Activated naive CD4-positive, alpha-beta T cell treated with anti-CD3 and anti-CD28 coated beads, Interleukin-2, amount 50 U/mL, for 24 hours (primary cell): ENCODE measurements at regions not wholly inside any gene's neighbourhood (a gene's known extent, or its start where the extent isn't known, plus 50 kb on each side); places are given as distances from the start of the nearest gene placed in this dataset.
A peak's percentile ranks its signal among the peaks of the same experiment; 100 is the strongest.
"Not testable (repeated sequence)": the region's sequence is repeated elsewhere in the genome, so short reads cannot be mapped to it uniquely, and the experiment has no call there.

Experiments
- H3K27ac Mint-ChIP-seq: one replicate; pipeline ENCODE4 v1.8.0; 2021; ENCODE audit warnings: mild to moderate bottlenecking, mixed read lengths
- H3K27me3 Mint-ChIP-seq: one replicate; pipeline ENCODE4 v1.8.0; 2021; ENCODE audit warnings: mixed read lengths
- H3K36me3 Mint-ChIP-seq: one replicate; pipeline ENCODE4 v1.8.0; 2021; ENCODE audit warnings: mixed read lengths
- H3K4me1 Mint-ChIP-seq: one replicate; pipeline ENCODE4 v1.8.0; 2021; ENCODE audit warnings: mixed read lengths
- H3K4me3 Mint-ChIP-seq: one replicate; pipeline ENCODE4 v1.8.0; 2021; ENCODE audit warnings: mild to moderate bottlenecking, mixed read lengths
- H3K9me3 Mint-ChIP-seq: one replicate; pipeline ENCODE4 v1.8.0; 2021; ENCODE audit warnings: mixed read lengths

DNA sequence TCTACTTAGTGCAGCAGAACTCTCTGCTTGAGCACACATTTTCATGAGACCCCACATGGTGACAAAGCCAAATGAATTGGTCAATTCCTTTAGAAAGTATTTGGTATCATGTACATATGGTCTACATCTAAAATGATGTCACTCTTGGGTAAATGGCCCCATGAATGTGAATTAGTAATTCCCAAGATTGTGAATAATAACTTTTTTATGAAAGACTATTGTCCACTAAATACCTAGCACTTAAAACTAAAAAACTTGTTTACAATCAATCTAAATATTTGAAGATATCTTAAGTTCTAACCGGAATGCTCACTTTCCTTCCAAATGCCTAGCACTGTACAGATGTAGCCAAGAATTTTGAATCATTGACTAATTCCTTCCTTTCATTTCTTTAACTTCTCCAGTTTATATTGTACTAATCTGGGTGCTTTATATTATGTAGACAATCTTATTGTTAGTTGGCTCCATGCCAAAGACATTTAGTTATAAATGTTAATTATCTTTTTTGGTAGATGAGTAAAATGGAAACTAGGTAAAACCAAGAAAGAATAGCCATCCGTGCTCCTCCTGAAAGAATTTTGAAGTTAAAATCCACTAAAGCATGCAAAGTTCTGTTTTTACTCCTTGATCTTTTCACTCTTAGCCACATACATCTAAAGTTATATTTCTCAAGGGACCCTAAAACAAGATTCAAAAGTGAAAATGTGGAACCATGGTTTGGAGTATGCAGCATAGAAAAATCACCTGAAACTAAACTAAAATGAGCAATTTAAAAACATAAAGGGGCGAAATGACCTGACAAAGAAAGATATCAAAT, 145.0 kb upstream of the ARHGAP20 start:
- H3K4me3 Mint-ChIP-seq = no peak overlapping the region
- H3K27me3 Mint-ChIP-seq = no peaks in the 10 kb centered on the region
- H3K27ac Mint-ChIP-seq = no peak overlapping the region
- H3K4me1 Mint-ChIP-seq = no peaks in the 10 kb centered on the region
- no peaks in the 10 kb centered on the region for H3K9me3 Mint-ChIP-seq
- no peaks in the 10 kb centered on the region for H3K36me3 Mint-ChIP-seq

DNA sequence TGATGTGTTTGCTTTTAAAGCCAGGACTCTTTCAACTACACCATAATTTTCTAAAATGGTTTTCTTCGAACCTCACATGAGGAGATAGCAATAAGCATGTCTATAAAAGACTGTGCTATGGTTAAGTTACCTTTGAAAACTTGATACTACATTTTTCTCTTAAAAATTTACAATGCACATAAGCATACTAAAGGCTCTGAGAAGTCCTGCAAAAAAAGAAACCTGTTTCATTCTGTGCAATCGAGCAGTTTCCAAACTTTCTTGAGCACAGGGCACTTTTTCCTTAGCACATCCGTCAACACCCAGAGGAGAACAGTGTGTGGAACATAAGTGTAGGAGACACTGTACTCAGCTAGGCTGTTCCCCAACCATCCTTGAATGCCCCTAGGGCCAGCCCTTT, 144.1 kb upstream of the ARHGAP20 start:
- no peak overlapping the region for H3K4me3 Mint-ChIP-seq
- H3K4me1 Mint-ChIP-seq = no peaks in the 10 kb centered on the region
- H3K27ac Mint-ChIP-seq = no peak overlapping the region
- peaks cover 2% of the 10 kb centered on the region for H3K27me3 Mint-ChIP-seq
- H3K36me3 Mint-ChIP-seq = no peaks in the 10 kb centered on the region
- no peaks in the 10 kb centered on the region for H3K9me3 Mint-ChIP-seq

DNA sequence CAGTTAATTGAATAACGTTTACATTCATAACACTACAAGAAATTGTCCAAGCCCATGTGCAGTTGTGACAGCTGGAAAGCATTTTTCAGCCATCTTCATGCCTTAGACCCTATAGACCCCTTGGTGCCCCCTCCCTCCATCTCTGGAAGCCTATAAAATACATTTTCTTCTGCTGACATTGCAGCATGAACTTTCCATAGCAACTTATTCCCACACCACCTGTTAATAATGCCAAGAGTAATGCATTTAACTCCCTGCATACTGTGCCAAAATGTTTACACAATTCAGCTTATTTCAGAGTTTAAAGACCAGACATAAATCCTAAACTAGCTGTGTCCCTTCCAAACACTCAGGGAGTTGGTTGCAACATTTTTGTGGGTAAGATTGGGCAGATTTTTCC, 143.0 kb upstream of the ARHGAP20 start:
- no peaks in the 10 kb centered on the region for H3K4me1 Mint-ChIP-seq
- no peak overlapping the region for H3K4me3 Mint-ChIP-seq
- peaks cover 2% of the 10 kb centered on the region for H3K27me3 Mint-ChIP-seq
- H3K9me3 Mint-ChIP-seq = no peaks in the 10 kb centered on the region
- no peak overlapping the region for H3K27ac Mint-ChIP-seq
- no peaks in the 10 kb centered on the region for H3K36me3 Mint-ChIP-seq

DNA sequence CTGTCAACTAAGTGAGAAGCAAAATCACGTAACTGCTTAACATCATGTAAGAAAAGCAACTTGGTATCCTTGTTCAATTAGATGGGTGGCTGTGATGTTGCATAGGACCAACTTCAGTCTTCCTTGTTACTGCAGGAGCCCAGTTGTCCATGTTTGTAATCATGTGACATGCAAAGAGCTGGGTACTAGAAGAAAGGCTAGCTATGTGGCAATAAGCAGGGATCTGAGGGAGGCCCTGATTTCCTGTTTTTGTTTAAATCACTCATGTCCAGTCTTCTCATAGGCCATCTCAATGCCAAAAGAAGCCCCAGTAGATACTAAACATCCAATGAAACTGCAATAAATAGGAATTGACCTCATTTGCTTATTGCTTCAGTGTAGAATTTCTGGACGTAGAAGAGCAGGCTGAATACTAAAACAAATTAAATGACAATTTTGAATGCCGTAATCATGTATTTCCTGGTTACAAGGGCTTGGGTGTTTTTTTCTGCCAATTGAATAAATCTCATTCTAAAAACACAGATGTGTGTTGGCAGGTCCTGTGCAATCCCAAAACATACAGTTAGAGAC, 140.8 kb upstream of the ARHGAP20 start:
- H3K4me1 Mint-ChIP-seq = no peaks in the 10 kb centered on the region
- no peak overlapping the region for H3K4me3 Mint-ChIP-seq
- H3K27ac Mint-ChIP-seq = no peak overlapping the region
- no peaks in the 10 kb centered on the region for H3K9me3 Mint-ChIP-seq
- H3K27me3 Mint-ChIP-seq = peaks cover 2% of the 10 kb centered on the region
- H3K36me3 Mint-ChIP-seq = no peaks in the 10 kb centered on the region

DNA sequence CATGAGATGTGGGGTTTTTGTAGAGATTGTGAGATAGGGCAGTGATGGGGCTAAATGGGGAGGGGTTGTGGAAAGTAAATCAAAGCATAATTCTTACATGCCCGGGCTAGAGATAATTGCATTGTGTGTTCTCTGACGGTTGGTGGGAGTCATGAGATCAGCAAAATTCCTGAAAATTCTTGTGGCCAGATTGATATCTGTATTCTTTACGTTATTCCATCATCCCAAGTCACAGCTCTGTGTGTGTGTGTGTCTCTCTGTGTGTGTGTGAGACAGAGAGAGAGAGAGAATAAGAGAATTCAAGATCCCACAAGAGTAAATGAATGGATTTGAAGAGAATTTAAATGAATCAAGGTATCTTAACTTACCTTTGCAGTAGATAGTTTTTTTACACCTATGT, 138.6 kb upstream of the ARHGAP20 start:
- Mint-ChIP-seq H3K4me3 (no peak overlapping the region), H3K9me3 (no peaks in the 10 kb centered on the region), H3K27me3 (peaks cover 2% of the 10 kb centered on the region), H3K36me3 (no peaks in the 10 kb centered on the region), H3K27ac (no peak overlapping the region), H3K4me1 (no peaks in the 10 kb centered on the region)

DNA sequence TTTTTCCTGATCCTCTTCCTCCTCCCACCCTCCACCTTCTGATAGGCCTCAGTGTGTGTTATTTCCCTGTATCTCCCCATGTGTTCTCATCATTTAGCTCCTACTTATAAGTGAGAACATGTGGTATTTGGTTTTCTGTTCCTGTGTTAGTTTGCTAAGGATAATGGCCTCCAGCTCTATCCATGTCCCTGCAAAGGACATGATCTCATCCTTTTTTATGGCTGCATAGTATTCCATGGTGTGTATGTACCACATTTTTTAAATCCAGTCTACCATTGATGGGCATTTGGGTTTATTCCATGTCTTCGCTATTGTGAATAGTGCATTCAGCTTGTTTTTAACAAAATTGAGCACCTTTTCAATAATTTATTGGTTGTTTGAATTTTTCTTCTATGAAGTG, 130.8 kb upstream of the ARHGAP20 start:
- not testable (repeated sequence) for H3K36me3 Mint-ChIP-seq, H3K27me3 Mint-ChIP-seq, H3K27ac Mint-ChIP-seq, H3K4me1 Mint-ChIP-seq, H3K9me3 Mint-ChIP-seq, H3K4me3 Mint-ChIP-seq

DNA sequence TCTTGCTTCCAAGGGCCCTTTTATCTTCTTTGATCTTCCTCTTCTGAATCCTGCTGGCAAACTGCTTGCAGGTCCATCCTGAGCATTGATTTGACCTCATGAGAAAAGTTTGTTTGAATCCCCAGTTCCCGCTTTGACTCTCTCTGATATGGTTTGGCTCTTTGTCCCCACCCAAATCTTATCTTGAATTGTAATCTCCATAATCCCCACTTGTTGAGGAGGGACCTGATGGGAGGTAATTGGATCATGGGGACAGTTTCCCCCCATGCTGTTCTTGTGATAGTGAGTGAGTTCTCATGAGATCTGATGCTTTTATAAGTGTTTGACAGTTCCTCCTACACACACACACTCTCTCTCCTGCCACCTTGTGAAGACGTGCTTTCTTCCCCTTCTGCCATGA, 126.6 kb upstream of the ARHGAP20 start:
- no peak overlapping the region for H3K4me3 Mint-ChIP-seq
- H3K27me3 Mint-ChIP-seq = no peaks in the 10 kb centered on the region
- peaks cover under 1% of the 10 kb centered on the region for H3K9me3 Mint-ChIP-seq
- H3K27ac Mint-ChIP-seq = no peak overlapping the region
- H3K36me3 Mint-ChIP-seq = no peaks in the 10 kb centered on the region
- H3K4me1 Mint-ChIP-seq = peaks cover 12% of the 10 kb centered on the region

DNA sequence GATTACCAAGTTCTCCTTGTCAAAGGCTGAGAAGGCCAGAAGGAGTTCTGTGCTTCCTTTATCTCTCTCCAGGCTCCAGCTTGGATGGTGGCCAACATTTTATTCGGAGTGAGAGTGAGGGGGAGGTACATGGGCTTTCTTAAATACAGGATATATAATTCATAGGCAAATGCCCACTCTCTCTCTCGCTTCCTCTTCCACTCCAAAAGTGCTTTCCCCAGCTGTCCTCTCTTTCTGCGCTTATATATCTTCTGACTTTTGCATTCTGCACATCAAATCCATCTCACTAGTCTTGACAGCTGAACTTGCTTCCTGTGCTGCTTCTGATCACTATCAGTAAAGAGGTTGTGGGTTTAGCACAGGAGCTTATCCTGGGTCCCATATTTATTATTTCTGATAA, 125.4 kb upstream of the ARHGAP20 start:
- Mint-ChIP-seq H3K27ac (no peak overlapping the region), H3K27me3 (no peaks in the 10 kb centered on the region), H3K4me3 (no peak overlapping the region), H3K9me3 (no peaks in the 10 kb centered on the region), H3K4me1 (peaks cover 12% of the 10 kb centered on the region), H3K36me3 (no peaks in the 10 kb centered on the region)

DNA sequence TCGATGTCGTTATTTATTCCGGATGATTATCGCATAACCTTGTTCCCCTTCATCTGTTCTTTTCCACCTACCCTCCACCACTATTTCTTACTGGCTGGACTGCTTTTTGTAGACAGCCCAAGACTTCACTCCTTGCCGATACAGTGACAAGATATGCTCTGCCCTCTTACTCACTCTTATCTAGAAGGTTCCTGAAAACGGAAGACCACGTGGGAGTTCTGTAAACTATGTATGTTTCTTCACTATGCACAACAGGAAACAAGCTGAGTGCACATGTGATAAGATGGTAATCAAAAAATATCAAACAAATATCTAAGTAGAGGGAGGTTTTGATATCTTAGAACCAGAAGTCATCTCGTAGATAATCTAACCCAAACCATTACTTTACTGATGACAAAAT, 122.9 kb upstream of the ARHGAP20 start:
- no peaks in the 10 kb centered on the region for H3K9me3 Mint-ChIP-seq
- H3K36me3 Mint-ChIP-seq = no peaks in the 10 kb centered on the region
- no peaks in the 10 kb centered on the region for H3K27me3 Mint-ChIP-seq
- peaks cover 12% of the 10 kb centered on the region for H3K4me1 Mint-ChIP-seq
- no peak overlapping the region for H3K27ac Mint-ChIP-seq
- H3K4me3 Mint-ChIP-seq = no peak overlapping the region

DNA sequence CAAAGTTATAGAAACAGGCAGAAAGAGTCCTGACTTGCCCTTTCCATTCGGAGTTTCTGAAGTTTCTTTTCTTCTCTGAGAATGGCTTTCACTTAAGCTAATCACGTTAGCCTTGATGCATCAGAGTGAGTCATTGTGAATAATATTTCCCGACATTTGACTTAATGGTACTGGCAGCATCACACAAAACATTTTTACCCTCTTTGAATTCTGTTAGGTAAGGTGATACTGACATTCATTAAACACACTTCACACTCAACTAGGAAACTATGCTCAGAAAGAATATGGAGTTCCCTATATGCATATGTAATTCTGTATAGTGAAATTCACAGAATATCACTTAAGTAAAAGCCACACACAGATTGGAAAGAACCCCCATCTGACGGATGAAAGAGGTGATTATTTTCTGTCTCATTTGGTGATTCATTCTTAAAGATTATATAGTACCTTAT, 120.8 kb upstream of the ARHGAP20 start:
- H3K4me1 Mint-ChIP-seq = peaks cover 9% of the 10 kb centered on the region
- H3K4me3 Mint-ChIP-seq = no peak overlapping the region
- H3K27ac Mint-ChIP-seq = peak overlapping the region; percentile 33
- H3K9me3 Mint-ChIP-seq = no peaks in the 10 kb centered on the region
- no peaks in the 10 kb centered on the region for H3K27me3 Mint-ChIP-seq
- H3K36me3 Mint-ChIP-seq = no peaks in the 10 kb centered on the region

DNA sequence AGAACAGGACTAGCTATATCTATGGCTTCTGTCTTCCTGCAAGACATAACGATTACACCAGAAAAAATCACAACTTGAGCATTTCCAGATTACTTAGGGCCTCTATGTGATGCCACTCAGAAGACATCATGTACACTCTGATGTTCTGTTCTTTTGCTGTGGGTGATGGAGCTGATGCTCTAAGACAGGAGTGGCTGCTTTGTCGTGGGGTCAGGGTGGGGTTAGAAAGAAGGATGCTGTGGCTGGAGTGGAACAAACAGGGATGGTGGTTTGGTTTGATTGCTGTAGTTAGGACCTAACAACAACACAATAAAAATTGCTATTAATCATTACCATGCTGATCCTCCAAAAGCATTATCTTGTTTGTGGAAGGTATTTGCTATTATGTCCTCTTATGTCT, 120.3 kb upstream of the ARHGAP20 start:
- Mint-ChIP-seq H3K4me1 (peaks cover 3% of the 10 kb centered on the region), H3K9me3 (no peaks in the 10 kb centered on the region), H3K27ac (peak overlapping the region; percentile 53), H3K4me3 (no peak overlapping the region), H3K36me3 (no peaks in the 10 kb centered on the region), H3K27me3 (no peaks in the 10 kb centered on the region)

DNA sequence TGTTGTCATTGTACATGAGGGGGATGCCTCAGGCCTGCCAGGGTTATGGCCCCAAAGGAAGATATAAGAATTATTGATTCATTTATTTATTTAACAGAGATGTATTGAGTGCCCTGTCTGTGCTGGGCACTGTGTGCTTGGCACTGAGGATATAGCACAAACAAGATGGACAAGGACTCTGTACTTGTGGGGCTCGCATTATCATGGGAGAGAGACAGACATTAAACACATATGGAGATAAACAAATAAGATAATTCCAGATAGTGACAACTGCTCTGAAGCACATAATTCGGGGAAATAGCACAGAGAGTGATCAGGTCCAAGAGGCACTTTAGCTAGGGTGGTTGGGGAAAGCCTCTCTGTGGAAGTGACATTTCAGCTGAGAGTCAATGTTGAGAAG, 119.8 kb upstream of the ARHGAP20 start:
- peak overlapping the region; percentile 53 for H3K27ac Mint-ChIP-seq

DNA sequence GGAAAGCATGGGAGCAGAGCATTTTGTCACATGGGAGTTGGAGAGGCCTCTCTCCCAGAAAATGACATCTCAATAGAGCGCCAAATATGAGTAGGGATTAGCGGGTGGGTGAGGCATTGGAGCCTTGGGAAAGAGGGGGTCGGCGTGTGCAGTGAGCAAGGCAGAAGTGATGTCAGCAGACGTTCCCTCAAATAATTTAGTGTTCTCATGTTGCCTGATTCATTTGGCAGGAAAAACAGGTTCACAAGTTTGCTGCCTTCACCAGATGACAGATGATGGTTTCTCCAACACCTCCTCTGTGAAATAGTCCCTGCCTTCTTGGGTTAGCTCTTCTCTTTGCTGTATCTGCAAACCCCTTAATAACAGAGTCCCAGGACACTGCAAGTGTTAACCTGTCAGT, 118.5 kb upstream of the ARHGAP20 start:
- Mint-ChIP-seq H3K27ac (no peak overlapping the region), H3K4me1 (no peaks in the 10 kb centered on the region), H3K9me3 (no peaks in the 10 kb centered on the region), H3K36me3 (no peaks in the 10 kb centered on the region), H3K27me3 (no peaks in the 10 kb centered on the region), H3K4me3 (no peak overlapping the region)

More for the DNA sequence above, 119.8 kb upstream of the ARHGAP20 start:
- no peaks in the 10 kb centered on the region for H3K9me3 Mint-ChIP-seq
- no peak overlapping the region for H3K4me3 Mint-ChIP-seq
- H3K36me3 Mint-ChIP-seq = no peaks in the 10 kb centered on the region
- H3K4me1 Mint-ChIP-seq = peaks cover under 1% of the 10 kb centered on the region
- no peaks in the 10 kb centered on the region for H3K27me3 Mint-ChIP-seq

DNA sequence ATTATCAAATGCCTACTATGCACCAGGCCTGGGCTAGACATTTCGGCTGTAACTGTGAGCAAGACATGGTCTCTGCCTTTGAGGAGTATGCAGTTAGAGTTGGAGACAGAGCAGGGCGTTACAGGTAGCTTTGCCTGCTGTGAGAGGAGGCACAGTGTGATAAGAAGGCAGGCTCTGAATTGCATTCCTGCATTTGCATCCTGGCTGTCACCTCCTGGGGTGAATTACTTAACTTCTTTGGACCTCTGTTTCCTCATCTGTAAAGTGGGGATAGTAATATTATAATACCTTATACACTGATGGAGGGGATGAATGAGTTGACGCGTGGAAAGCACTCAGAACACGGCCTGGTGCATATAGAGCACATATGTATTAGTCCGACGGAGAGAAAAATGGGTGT, 118.1 kb upstream of the ARHGAP20 start:
- no peak overlapping the region for H3K27ac Mint-ChIP-seq
- H3K4me3 Mint-ChIP-seq = no peak overlapping the region
- no peaks in the 10 kb centered on the region for H3K9me3 Mint-ChIP-seq

DNA sequence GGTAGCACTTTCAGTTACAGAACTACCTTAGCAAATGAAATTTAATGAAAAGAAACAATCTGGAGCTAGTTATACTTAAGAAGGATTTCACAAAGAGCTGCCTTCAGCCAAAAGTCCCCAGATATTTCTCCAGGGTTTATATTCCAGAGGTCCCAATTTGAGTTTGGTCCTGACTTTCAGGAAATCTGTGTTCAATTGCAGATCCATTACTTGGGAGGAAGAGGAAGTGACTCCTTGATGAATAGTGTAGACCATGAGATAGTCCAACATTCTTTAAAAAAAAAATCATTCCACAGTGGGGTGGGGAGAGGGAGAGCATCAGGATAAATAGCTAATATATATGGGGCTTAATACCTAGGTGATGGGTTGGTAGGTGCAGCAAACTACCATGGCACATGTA, 117.6 kb upstream of the ARHGAP20 start:
- no peaks in the 10 kb centered on the region for H3K27me3 Mint-ChIP-seq
- no peak overlapping the region for H3K4me3 Mint-ChIP-seq
- H3K4me1 Mint-ChIP-seq = no peaks in the 10 kb centered on the region
- no peaks in the 10 kb centered on the region for H3K36me3 Mint-ChIP-seq
- H3K9me3 Mint-ChIP-seq = no peaks in the 10 kb centered on the region
- H3K27ac Mint-ChIP-seq = no peak overlapping the region

More for the DNA sequence above, 118.1 kb upstream of the ARHGAP20 start:
- Mint-ChIP-seq H3K36me3 (no peaks in the 10 kb centered on the region), H3K27me3 (no peaks in the 10 kb centered on the region), H3K4me1 (no peaks in the 10 kb centered on the region)

DNA sequence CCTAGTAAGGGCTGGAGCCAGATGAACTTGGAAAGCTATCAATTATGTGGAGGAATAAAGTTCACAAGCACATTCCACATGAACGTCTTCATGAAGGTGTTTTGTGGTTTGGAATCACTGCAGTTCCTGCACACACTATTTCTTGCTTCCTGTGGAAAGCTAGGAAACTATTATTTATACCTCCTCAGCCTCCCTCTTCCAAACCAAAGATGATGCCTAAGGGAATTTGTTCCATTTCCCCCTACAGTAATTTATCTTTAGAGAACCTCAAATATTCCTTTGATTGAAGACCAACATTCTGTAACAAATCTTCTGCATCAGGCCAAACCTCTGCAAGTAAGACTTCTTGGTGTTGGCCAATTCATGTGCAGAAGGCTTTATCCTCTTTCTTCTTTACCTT, 115.8 kb upstream of the ARHGAP20 start:
- Mint-ChIP-seq H3K9me3 (no peaks in the 10 kb centered on the region), H3K27me3 (no peaks in the 10 kb centered on the region), H3K4me3 (no peak overlapping the region), H3K27ac (no peak overlapping the region), H3K4me1 (no peaks in the 10 kb centered on the region), H3K36me3 (no peaks in the 10 kb centered on the region)

DNA sequence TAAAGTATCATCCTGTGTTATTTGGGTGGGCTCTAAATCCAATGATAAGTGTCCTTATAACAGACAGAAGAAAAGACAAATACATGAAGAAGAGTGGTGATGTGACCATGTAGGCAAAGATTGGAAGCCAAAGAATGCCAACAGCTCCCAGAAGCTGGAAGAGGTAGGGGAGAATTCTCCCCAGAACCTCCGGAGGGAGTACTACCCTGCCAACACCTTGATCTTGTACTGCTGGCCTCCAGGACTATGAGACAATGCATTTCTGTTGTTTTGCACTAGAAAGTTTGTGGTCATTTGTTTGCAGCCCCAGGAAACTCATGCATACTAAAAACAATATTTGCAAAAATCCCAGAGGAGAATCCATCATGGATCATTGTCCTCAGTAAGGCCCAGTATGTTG, 115.0 kb upstream of the ARHGAP20 start:
- Mint-ChIP-seq H3K36me3 (no peaks in the 10 kb centered on the region), H3K27me3 (no peaks in the 10 kb centered on the region), H3K4me1 (no peaks in the 10 kb centered on the region), H3K9me3 (no peaks in the 10 kb centered on the region), H3K4me3 (no peak overlapping the region), H3K27ac (no peak overlapping the region)
